GM12878 (cell line): ENCODE measurements at regions not wholly inside any gene's neighbourhood (a gene's known extent, or its start where the extent isn't known, plus 50 kb on each side); places are given as distances from the start of the nearest gene placed in this dataset.

Experiments
- BCL11A ChIP-seq: IDR thresholded peaks from 2 replicates; pipeline ENCODE4 v1.6.1; 2011; ENCODE audit warnings: low read depth, low read length
- CBX3 ChIP-seq: fragments of 200-600 bp; sonication (generic); IDR thresholded peaks from 2 replicates; pipeline ENCODE4 v1.6.1; 2016; ENCODE audit warnings: low read depth, borderline replicate concordance
- GABPA ChIP-seq: IDR thresholded peaks from 2 replicates; pipeline ENCODE4 v1.6.1; 2014; ENCODE audit warnings: antibody characterized with exemption, low read depth, mild to moderate bottlenecking, inconsistent platforms
- IKZF2 ChIP-seq, 2 experiments: fragments of 450-650 bp; IDR thresholded peaks; 2 replicates each; pipeline ENCODE4 v1.6.1; 2017; ENCODE audit warnings: mild to moderate bottlenecking in 2 of 2, moderate library complexity in 2 of 2
- IRF3 ChIP-seq: fragments of 450-650 bp; IDR thresholded peaks from 2 replicates; pipeline ENCODE4 v1.6.1; 2014; ENCODE audit warnings: mild to moderate bottlenecking
- IRF5 ChIP-seq: fragments of 450-650 bp; IDR thresholded peaks from 2 replicates; pipeline ENCODE4 v1.6.1; 2017; ENCODE audit warnings: borderline replicate concordance
- MEF2A ChIP-seq: IDR thresholded peaks from 2 replicates; pipeline ENCODE4 v1.6.1; 2011; ENCODE audit warnings: low read depth, mild to moderate bottlenecking, low read length, moderate library complexity; ENCODE audit not compliant: insufficient read depth
- MEF2B ChIP-seq: fragments of 450-650 bp; IDR thresholded peaks from 2 replicates; pipeline ENCODE4 v1.6.1; 2018; ENCODE audit warnings: mild to moderate bottlenecking, moderate library complexity; ENCODE audit not compliant: partially characterized antibody, poor library complexity, severe bottlenecking
- NFIC ChIP-seq: IDR thresholded peaks from 2 replicates; pipeline ENCODE4 v1.6.1; 2012; ENCODE audit warnings: low read depth, mild to moderate bottlenecking, inconsistent platforms, low read length, moderate library complexity
- NFYA ChIP-seq: IDR thresholded peaks from 2 replicates; pipeline ENCODE4 v1.6.1; 2011; ENCODE audit warnings: low read depth, mild to moderate bottlenecking, low read length, improper control_type of control experiment, borderline replicate concordance
- NR2C1 ChIP-seq: fragments of 450-650 bp; IDR thresholded peaks from 2 replicates; pipeline ENCODE4 v1.6.1; 2017; ENCODE audit warnings: antibody characterized with exemption, mild to moderate bottlenecking, moderate library complexity
- NRF1 ChIP-seq: conservative IDR thresholded peaks from 2 replicates; pipeline ENCODE4 v1.6.1; 2011; ENCODE audit warnings: mild to moderate bottlenecking, low read depth, low read length, improper control_type of control experiment
- POLR2A ChIP-seq: IDR thresholded peaks from 2 replicates; pipeline ENCODE4 v1.6.1; 2011; ENCODE audit warnings: low read depth, mild to moderate bottlenecking, low read length
- RBBP5 ChIP-seq: fragments of 200-600 bp; sonication (generic); conservative IDR thresholded peaks from 2 replicates; pipeline ENCODE4 v1.6.1; 2016
- RELA ChIP-seq: fragments of 450-650 bp; IDR thresholded peaks from 2 replicates; pipeline ENCODE4 v1.8.0; 2014; ENCODE audit warnings: borderline replicate concordance; ENCODE audit not compliant: partially characterized antibody
- RUNX3 ChIP-seq: IDR thresholded peaks from 2 replicates; pipeline ENCODE4 v1.6.1; 2012; ENCODE audit warnings: low read length, inconsistent platforms
- SMARCA5 ChIP-seq: fragments of 450-650 bp; IDR thresholded peaks from 2 replicates; pipeline ENCODE4 v1.6.1; 2017; ENCODE audit warnings: mild to moderate bottlenecking
- SPI1 ChIP-seq: IDR thresholded peaks from 2 replicates; pipeline ENCODE4 v1.6.1; 2011; ENCODE audit warnings: low read depth, mild to moderate bottlenecking, low read length, moderate library complexity, borderline replicate concordance; ENCODE audit not compliant: insufficient read depth
- TCF12 ChIP-seq: IDR thresholded peaks from 2 replicates; pipeline ENCODE4 v1.6.1; 2011; ENCODE audit warnings: low read depth, mild to moderate bottlenecking, low read length
- ZBTB4 ChIP-seq: fragments of 450-650 bp; formaldehyde crosslinking; IDR thresholded peaks from 2 replicates; pipeline ENCODE4 v1.4.0; 2022; ENCODE audit warnings: mild to moderate bottlenecking, moderate library complexity
- ZNF592 ChIP-seq: fragments of 450-650 bp; IDR thresholded peaks from 2 replicates; pipeline ENCODE4 v1.6.1; 2017; ENCODE audit warnings: mild to moderate bottlenecking, moderate library complexity

- TF ChIP-seq ZNF592 (peak; percentile 69; the same call in 1 of the 2 replicates), IRF3 (no peak), CBX3 (no peak), MEF2B (peak; percentile 87), TCF12 (no peak), RBBP5 (no peak), SPI1 (no peak), NRF1 (no peak), MEF2A (0 out of 2 replicates have a peak, but pooled peaks have one; percentile 35), ZBTB4 (CRISPR knock-in tag) (0 out of 2 replicates have a peak, but pooled peaks have one; percentile 49), IKZF2 (IDR thresholded peaks at IDR 0.05) (no peak), SMARCA5 (0 out of 2 replicates have a peak, but pooled peaks have one; percentile 56), GABPA (no peak), POLR2A (no peak), IRF5 (no peak), NFYA (no peak), RUNX3 (peak; percentile 64; the same call in 1 of the 2 replicates), RELA (no peak), NR2C1 (no peak), NFIC (no peak), BCL11A (peak; percentile 35; the same call in 1 of the 2 replicates)
These were observed 849.8 kb upstream of the SORCS1 start (continued) for GRCh38 chr10:108014145-108014901.
